T-cell (primary cell): ENCODE measurements at regions not wholly inside any gene's neighbourhood (a gene's known extent, or its start where the extent isn't known, plus 50 kb on each side); places are given as distances from the start of the nearest gene placed in this dataset.

ENCODE experiments used
- ATAC-seq, 4 experiments: fragments of 200-7000 bp in 3 of 4; fragments of 150-1000 bp in 1 of 4; cut with Tn5 transposase; replicated peaks in 1 of 4; 1 replicate in 3 of 4; 2 replicates in 1 of 4; pipeline ENCODE4 v1.10.0; 2021; ENCODE audit warnings: moderate library complexity in 3 of 4, mild to moderate bottlenecking in 2 of 4, moderate number of reproducible peaks in 1 of 4
- CTCF ChIA-PET, 2 donors: fragments of 300-600 bp; sonication (Branson Sonifier 250); formaldehyde crosslinking; loops; one replicate each; lab custom pipeline; 2022; ENCODE audit warnings: antibody characterized with exemption in 2 of 2; lab: Charles Lee
- POLR2A ChIA-PET, 2 donors: fragments of 300-600 bp; sonication (Branson Sonifier 250); formaldehyde crosslinking; loops; one replicate each; lab custom pipeline; 2022; ENCODE audit warnings: antibody characterized with exemption in 2 of 2; lab: Charles Lee
- DNase-seq, 35 experiments: peaks; one replicate each; pipeline versions ENCODE4 v3.0.0 to v3.0.0-alpha.2; 2013 to 2023
- H3K27ac ChIP-seq: one replicate; pipeline ENCODE4 v1.5.1; 2013; ENCODE audit warnings: low read length
- H3K27me3 ChIP-seq, 2 experiments: replicated peaks in 1 of 2; 1 replicate in 1 of 2; 2 replicates in 1 of 2; pipeline versions ENCODE4 v1.6.1 to v1.7.0; 2013; ENCODE audit warnings: low read length in 1 of 2, mixed read lengths in 1 of 2; ENCODE audit not compliant: control insufficient read depth in 2 of 2, insufficient read depth in 2 of 2; ENCODE audit errors: extremely low read depth in 1 of 2
- H3K36me3 ChIP-seq, 2 donors: 1 replicate in 1 of 2; 2 replicates in 1 of 2; pipeline versions ENCODE4 v1.6.1 to v1.7.0; 2013; ENCODE audit warnings: low read length in 1 of 2; ENCODE audit not compliant: control insufficient read depth in 2 of 2, insufficient read depth in 1 of 2; ENCODE audit errors: extremely low read depth in 1 of 2
- H3K4me1 ChIP-seq, 2 experiments: 1 replicate in 1 of 2; 2 replicates in 1 of 2; pipeline versions ENCODE4 v1.6.1 to v1.7.0; 2013; ENCODE audit warnings: low read length in 2 of 2, mixed read lengths in 1 of 2; ENCODE audit not compliant: insufficient read depth in 2 of 2, control insufficient read depth in 1 of 2; ENCODE audit errors: extremely low read depth in 1 of 2
- H3K4me3 ChIP-seq, 2 donors: 1 replicate in 1 of 2; 2 replicates in 1 of 2; pipeline versions ENCODE4 v1.5.1 to v1.7.0; 2013; ENCODE audit warnings: mild to moderate bottlenecking in 2 of 2, low read length in 1 of 2, moderate library complexity in 1 of 2; ENCODE audit not compliant: control insufficient read depth in 1 of 2; ENCODE audit errors: extremely low read depth in 1 of 2
- H3K9me3 ChIP-seq: 2 replicates; pipeline ENCODE4 v1.7.0; 2013
- H3K27ac Mint-ChIP-seq, 2 donors: one replicate each; pipeline ENCODE4 v1.8.0; 2020 to 2021; ENCODE audit warnings: mild to moderate bottlenecking in 2 of 2, mixed read lengths in 2 of 2
- H3K27me3 Mint-ChIP-seq, 2 donors: one replicate each; pipeline ENCODE4 v1.8.0; 2021 to 2022; ENCODE audit warnings: mixed read lengths in 2 of 2
- H3K36me3 Mint-ChIP-seq: one replicate; pipeline ENCODE4 v1.8.0; 2021; ENCODE audit warnings: mixed read lengths
- H3K4me1 Mint-ChIP-seq, 3 donors: one replicate each; pipeline ENCODE4 v1.8.0; 2020 to 2022; ENCODE audit warnings: mixed read lengths in 3 of 3, mild to moderate bottlenecking in 1 of 3
- H3K4me3 Mint-ChIP-seq, 3 donors: one replicate each; pipeline ENCODE4 v1.8.0; 2020 to 2022; ENCODE audit warnings: mild to moderate bottlenecking in 3 of 3, mixed read lengths in 3 of 3, moderate library complexity in 3 of 3
- H3K9me3 Mint-ChIP-seq, 3 donors: one replicate each; pipeline ENCODE4 v1.8.0; 2020 to 2022; ENCODE audit warnings: mixed read lengths in 3 of 3
- WGBS: methylation state at CpG from one replicate; pipeline ENCODE4 v1.1.5; 2013; ENCODE audit warnings: missing lambda C conversion rate; ENCODE audit not compliant: insufficient coverage; 5-methylcytosine and 5-hydroxymethylcytosine counted together

- Mint-ChIP-seq H3K9me3 (no peaks in the 10 kb centered on the region), H3K4me3 (no peak overlapping the region), H3K4me1 (no peaks in the 10 kb centered on the region), H3K27ac (no peak overlapping the region), H3K27me3 (peaks cover 18 to 33% of the 10 kb centered on the region in 2 donors), H3K36me3 (no peaks in the 10 kb centered on the region)
- Histone ChIP-seq H3K36me3 (no peaks in the 10 kb centered on the region), H3K4me1 (no peaks in the 10 kb centered on the region), H3K27me3 (peaks cover 0 to 6% of the 10 kb centered on the region in 2 experiments), H3K27ac (no peak overlapping the region), H3K4me3 (no peak overlapping the region), H3K9me3 (no peaks in the 10 kb centered on the region)
- CTCF ChIA-PET = no interaction called here
- POLR2A ChIA-PET = interaction anchor here in 1 of 2 donors (0.5 kb wide), 1 partner anchor 410 kb away, joined by 9 read pairs; no protein-coding TSS in a partner anchor
- WGBS = 92% methylated on average over 2 of the region's 4 CpGs
- ATAC-seq (no peak), DNase-seq (no peak)
Measured at GRCh38 chr17:6248061-6248460, 177.9 kb downstream of the WSCD1 start.

GRCh38 chr17:6245301-6246177 lies 175.4 kb downstream of the WSCD1 start:
- no peaks in the 10 kb centered on the region for H3K9me3 Mint-ChIP-seq
- ATAC-seq = no peak
- CTCF ChIA-PET = no interaction called here

GRCh38 chr17:6244796-6245195 lies 174.6 kb downstream of the WSCD1 start:
- Histone ChIP-seq H3K36me3 (no peaks in the 10 kb centered on the region), H3K9me3 (no peaks in the 10 kb centered on the region), H3K27me3 (peaks cover 0 to 21% of the 10 kb centered on the region in 2 experiments), H3K27ac (no peak overlapping the region), H3K4me3 (no peak overlapping the region), H3K4me1 (no peaks in the 10 kb centered on the region)
- ATAC-seq (no peak), DNase-seq (no peak)
- ChIA-PET POLR2A (no interaction called here), CTCF (no interaction called here)
- Mint-ChIP-seq H3K4me3 (no peak overlapping the region), H3K27ac (no peak overlapping the region), H3K4me1 (no peaks in the 10 kb centered on the region), H3K9me3 (no peaks in the 10 kb centered on the region), H3K36me3 (no peaks in the 10 kb centered on the region), H3K27me3 (peaks cover 36 to 52% of the 10 kb centered on the region in 2 donors)
- WGBS = no CpG with 5 or more reads among the region's 4 CpGs

More at GRCh38 chr17:6245301-6246177, 175.4 kb downstream of the WSCD1 start:
- Histone ChIP-seq H3K27ac (no peak overlapping the region), H3K9me3 (no peaks in the 10 kb centered on the region), H3K36me3 (no peaks in the 10 kb centered on the region), H3K27me3 (peaks cover 0 to 22% of the 10 kb centered on the region in 2 experiments), H3K4me3 (no peak overlapping the region), H3K4me1 (no peaks in the 10 kb centered on the region)
- Mint-ChIP-seq H3K4me3 (no peak overlapping the region), H3K4me1 (no peaks in the 10 kb centered on the region), H3K36me3 (no peaks in the 10 kb centered on the region), H3K27ac (no peak overlapping the region), H3K27me3 (peaks cover 30 to 46% of the 10 kb centered on the region in 2 donors)
- DNase-seq = no peak
- WGBS = 78% methylated on average over 5 of the region's 8 CpGs
- POLR2A ChIA-PET = no interaction called here

- ATAC-seq (no peak), DNase-seq (no peak)
- Histone ChIP-seq H3K27ac (no peak overlapping the region), H3K36me3 (no peaks in the 10 kb centered on the region), H3K4me1 (no peaks in the 10 kb centered on the region), H3K9me3 (no peaks in the 10 kb centered on the region), H3K4me3 (no peak overlapping the region), H3K27me3 (peaks cover 0 to 25% of the 10 kb centered on the region in 2 experiments)
- H3K4me3 Mint-ChIP-seq = no peak overlapping the region
- CTCF ChIA-PET = no interaction called here
- H3K27ac Mint-ChIP-seq = no peak overlapping the region
- no peaks in the 10 kb centered on the region for H3K4me1 Mint-ChIP-seq
- H3K9me3 Mint-ChIP-seq = no peaks in the 10 kb centered on the region
- POLR2A ChIA-PET = no interaction called here
- H3K27me3 Mint-ChIP-seq = peaks cover 33 to 50% of the 10 kb centered on the region in 2 donors
- H3K36me3 Mint-ChIP-seq = no peaks in the 10 kb centered on the region
- 71% methylated on average over 3 of the region's 5 CpGs for WGBS
Measured at GRCh38 chr17:6244253-6244652, 174.1 kb downstream of the WSCD1 start.

- H3K4me1 ChIP-seq = no peaks in the 10 kb centered on the region
- ChIA-PET POLR2A (no interaction called here), CTCF (no interaction called here)
- no peak for DNase-seq
- Mint-ChIP-seq H3K27me3 (peaks cover 32 to 46% of the 10 kb centered on the region in 2 donors), H3K4me1 (no peaks in the 10 kb centered on the region), H3K27ac (no peak overlapping the region), H3K9me3 (no peaks in the 10 kb centered on the region), H3K36me3 (no peaks in the 10 kb centered on the region), H3K4me3 (no peak overlapping the region)
- H3K27ac ChIP-seq = no peak overlapping the region
- peaks cover 0 to 27% of the 10 kb centered on the region in 2 experiments for H3K27me3 ChIP-seq
- H3K4me3 ChIP-seq = no peak overlapping the region
- H3K36me3 ChIP-seq = no peaks in the 10 kb centered on the region
- H3K9me3 ChIP-seq = no peaks in the 10 kb centered on the region
- ATAC-seq = no peak
Measured at GRCh38 chr17:6243186-6243585, 173.0 kb downstream of the WSCD1 start.

GRCh38 chr17:6241996-6242395 lies 171.8 kb downstream of the WSCD1 start:
- Histone ChIP-seq H3K27ac (no peak overlapping the region), H3K4me1 (no peaks in the 10 kb centered on the region), H3K4me3 (no peak overlapping the region), H3K27me3 (peaks cover 0 to 30% of the 10 kb centered on the region in 2 experiments), H3K36me3 (no peaks in the 10 kb centered on the region), H3K9me3 (no peaks in the 10 kb centered on the region)
- Mint-ChIP-seq H3K4me3 (no peak overlapping the region), H3K9me3 (no peaks in the 10 kb centered on the region), H3K4me1 (no peaks in the 10 kb centered on the region), H3K27me3 (peaks cover 34 to 45% of the 10 kb centered on the region in 2 donors), H3K36me3 (no peaks in the 10 kb centered on the region), H3K27ac (no peak overlapping the region)
- no peak for DNase-seq
- ChIA-PET CTCF (no interaction called here), POLR2A (no interaction called here)
- WGBS = 58% methylated on average over 3 of the region's 4 CpGs
- ATAC-seq = no peak
